ENCODE measurements at regions not wholly inside any gene's neighbourhood (a gene's known extent, or its start where the extent isn't known, plus 50 kb on each side); places are given as distances from the start of the nearest gene placed in this dataset.
A peak's percentile ranks its signal among the peaks of the same experiment; 100 is the strongest.

GRCh38 chr2:5343785-5344335, 348.3 kb upstream of the SOX11 start:
- no peak for DNase-seq (ENCODE audit: low read depth)

- no peak for DNase-seq (ENCODE audit: low read depth)
These were observed 339.9 kb upstream of the SOX11 start for GRCh38 chr2:5352286-5352685.

GRCh38 chr2:5353565-5353964, 338.6 kb upstream of the SOX11 start:
- DNase-seq (ENCODE audit: low read depth): no peak

GRCh38 chr2:5359397-5359796, 332.8 kb upstream of the SOX11 start:
- DNase-seq (ENCODE audit: low read depth): no peak

- no peak for DNase-seq (ENCODE audit: low read depth)
These were observed 332.1 kb upstream of the SOX11 start for GRCh38 chr2:5360081-5360480.

- no peak for DNase-seq (ENCODE audit: low read depth)
These were observed 327.8 kb upstream of the SOX11 start for GRCh38 chr2:5364361-5364760.

GRCh38 chr2:5365871-5366461, 326.2 kb upstream of the SOX11 start:
- DNase-seq (ENCODE audit: low read depth): peak; percentile 2

GRCh38 chr2:5367321-5367720, 324.9 kb upstream of the SOX11 start:
- no peak for DNase-seq (ENCODE audit: low read depth)

GRCh38 chr2:5368263-5368662, 323.9 kb upstream of the SOX11 start:
- no peak for DNase-seq (ENCODE audit: low read depth)

GRCh38 chr2:5369510-5369909, 322.7 kb upstream of the SOX11 start:
- DNase-seq (ENCODE audit: low read depth): no peak

GRCh38 chr2:5370158-5370557, 322.0 kb upstream of the SOX11 start:
- no peak for DNase-seq (ENCODE audit: low read depth)

GRCh38 chr2:5372141-5372540, 320.0 kb upstream of the SOX11 start:
- no peak for DNase-seq (ENCODE audit: low read depth)

- DNase-seq (ENCODE audit: low read depth): no peak
These were observed 319.0 kb upstream of the SOX11 start for GRCh38 chr2:5373200-5373599.

GRCh38 chr2:5374762-5375161, 317.4 kb upstream of the SOX11 start:
- no peak for DNase-seq (ENCODE audit: low read depth)

GRCh38 chr2:5377323-5377722, 314.9 kb upstream of the SOX11 start:
- no peak for DNase-seq (ENCODE audit: low read depth)

GRCh38 chr2:5379811-5380210, 312.4 kb upstream of the SOX11 start:
- no peak for DNase-seq (ENCODE audit: low read depth)

GRCh38 chr2:5385596-5385995, 306.6 kb upstream of the SOX11 start:
- DNase-seq (ENCODE audit: low read depth): no peak

- DNase-seq (ENCODE audit: low read depth): no peak
These were observed 304.8 kb upstream of the SOX11 start for GRCh38 chr2:5387406-5387805.

GRCh38 chr2:5389740-5390139, 302.4 kb upstream of the SOX11 start:
- no peak for DNase-seq (ENCODE audit: low read depth)

- no peak for DNase-seq (ENCODE audit: low read depth)
These were observed 300.8 kb upstream of the SOX11 start for GRCh38 chr2:5391362-5391761.

GRCh38 chr2:5392658-5393057, 299.5 kb upstream of the SOX11 start:
- DNase-seq (ENCODE audit: low read depth): no peak

GRCh38 chr2:5393474-5393873, 298.7 kb upstream of the SOX11 start:
- no peak for DNase-seq (ENCODE audit: low read depth)

- no peak for DNase-seq (ENCODE audit: low read depth)
These were observed 298.0 kb upstream of the SOX11 start for GRCh38 chr2:5394223-5394622.

GRCh38 chr2:5401115-5401657, 291.0 kb upstream of the SOX11 start:
- no peak for DNase-seq (ENCODE audit: low read depth)

All from fibroblast of the conjunctiva (primary cell).